ENCODE measurements at regions not wholly inside any gene's neighbourhood (a gene's known extent, or its start where the extent isn't known, plus 50 kb on each side); places are given as distances from the start of the nearest gene placed in this dataset.

DNA sequence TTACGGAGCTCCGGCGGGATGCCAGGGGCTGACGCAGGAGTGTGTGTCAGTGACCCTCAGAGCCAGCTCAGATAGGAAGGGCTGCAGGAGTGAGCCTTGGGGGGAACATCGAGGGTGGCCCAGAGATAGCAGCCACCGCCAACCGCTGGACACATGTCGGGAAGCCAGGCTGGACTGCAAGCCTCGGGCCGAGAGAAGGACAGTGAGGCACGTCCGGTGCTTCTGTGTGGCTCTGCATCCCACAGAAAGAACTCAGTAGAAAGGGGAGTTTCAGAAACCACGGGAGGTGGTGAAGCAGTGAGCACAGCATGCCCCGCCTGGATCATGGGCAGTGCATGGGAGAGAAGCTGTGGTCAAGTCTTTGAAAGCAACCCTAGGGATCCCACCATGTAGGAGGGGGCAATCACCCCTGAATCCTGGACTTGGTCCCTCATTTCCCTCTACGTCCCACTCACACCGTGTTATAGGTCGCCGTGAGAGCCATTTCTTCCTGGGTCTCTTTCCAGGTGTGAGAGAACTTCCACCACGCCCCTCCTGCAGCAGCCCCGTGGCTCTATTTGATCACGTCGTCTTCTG, 383.7 kb upstream of the CDH4 start:
- no peak for TF ChIP-seq POLR2AphosphoS5 (IDR thresholded peaks at IDR 0.05; ENCODE audit: low read depth, low read length)
- TF ChIP-seq, protein P1, sequence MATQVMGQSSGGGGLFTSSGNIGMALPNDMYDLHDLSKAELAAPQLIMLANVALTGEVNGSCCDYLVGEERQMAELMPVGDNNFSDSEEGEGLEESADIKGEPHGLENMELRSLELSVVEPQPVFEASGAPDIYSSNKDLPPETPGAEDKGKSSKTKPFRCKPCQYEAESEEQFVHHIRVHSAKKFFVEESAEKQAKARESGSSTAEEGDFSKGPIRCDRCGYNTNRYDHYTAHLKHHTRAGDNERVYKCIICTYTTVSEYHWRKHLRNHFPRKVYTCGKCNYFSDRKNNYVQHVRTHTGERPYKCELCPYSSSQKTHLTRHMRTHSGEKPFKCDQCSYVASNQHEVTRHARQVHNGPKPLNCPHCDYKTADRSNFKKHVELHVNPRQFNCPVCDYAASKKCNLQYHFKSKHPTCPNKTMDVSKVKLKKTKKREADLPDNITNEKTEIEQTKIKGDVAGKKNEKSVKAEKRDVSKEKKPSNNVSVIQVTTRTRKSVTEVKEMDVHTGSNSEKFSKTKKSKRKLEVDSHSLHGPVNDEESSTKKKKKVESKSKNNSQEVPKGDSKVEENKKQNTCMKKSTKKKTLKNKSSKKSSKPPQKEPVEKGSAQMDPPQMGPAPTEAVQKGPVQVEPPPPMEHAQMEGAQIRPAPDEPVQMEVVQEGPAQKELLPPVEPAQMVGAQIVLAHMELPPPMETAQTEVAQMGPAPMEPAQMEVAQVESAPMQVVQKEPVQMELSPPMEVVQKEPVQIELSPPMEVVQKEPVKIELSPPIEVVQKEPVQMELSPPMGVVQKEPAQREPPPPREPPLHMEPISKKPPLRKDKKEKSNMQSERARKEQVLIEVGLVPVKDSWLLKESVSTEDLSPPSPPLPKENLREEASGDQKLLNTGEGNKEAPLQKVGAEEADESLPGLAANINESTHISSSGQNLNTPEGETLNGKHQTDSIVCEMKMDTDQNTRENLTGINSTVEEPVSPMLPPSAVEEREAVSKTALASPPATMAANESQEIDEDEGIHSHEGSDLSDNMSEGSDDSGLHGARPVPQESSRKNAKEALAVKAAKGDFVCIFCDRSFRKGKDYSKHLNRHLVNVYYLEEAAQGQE (IDR thresholded peaks at IDR 0.05; ENCODE audit: insufficient read depth in 1 of 2, low read depth in 2 of 2, low read length in 2 of 2), result no peak

All from PFSK-1 (cell line).